HG02763 (cell line): ENCODE measurements at regions not wholly inside any gene's neighbourhood (a gene's known extent, or its start where the extent isn't known, plus 50 kb on each side); places are given as distances from the start of the nearest gene placed in this dataset.
"Not testable (repeated sequence)": the region's sequence is repeated elsewhere in the genome, so short reads cannot be mapped to it uniquely, and the experiment has no call there.

ENCODE experiments used
- ATAC-seq: cut with Tn5 transposase; IDR thresholded peaks from one replicate; pipeline ENCODE4 v1.9.1; 2021; ENCODE audit warnings: mild to moderate bottlenecking, moderate library complexity; ENCODE audit not compliant: unreplicated experiment

GRCh38 chr1:213523781-213524398 is 463.9 kb upstream of the PROX1 start:
- ATAC-seq: no peak

- no peak for ATAC-seq
Measured at GRCh38 chr1:213526306-213526705, 461.5 kb upstream of the PROX1 start.

DNA sequence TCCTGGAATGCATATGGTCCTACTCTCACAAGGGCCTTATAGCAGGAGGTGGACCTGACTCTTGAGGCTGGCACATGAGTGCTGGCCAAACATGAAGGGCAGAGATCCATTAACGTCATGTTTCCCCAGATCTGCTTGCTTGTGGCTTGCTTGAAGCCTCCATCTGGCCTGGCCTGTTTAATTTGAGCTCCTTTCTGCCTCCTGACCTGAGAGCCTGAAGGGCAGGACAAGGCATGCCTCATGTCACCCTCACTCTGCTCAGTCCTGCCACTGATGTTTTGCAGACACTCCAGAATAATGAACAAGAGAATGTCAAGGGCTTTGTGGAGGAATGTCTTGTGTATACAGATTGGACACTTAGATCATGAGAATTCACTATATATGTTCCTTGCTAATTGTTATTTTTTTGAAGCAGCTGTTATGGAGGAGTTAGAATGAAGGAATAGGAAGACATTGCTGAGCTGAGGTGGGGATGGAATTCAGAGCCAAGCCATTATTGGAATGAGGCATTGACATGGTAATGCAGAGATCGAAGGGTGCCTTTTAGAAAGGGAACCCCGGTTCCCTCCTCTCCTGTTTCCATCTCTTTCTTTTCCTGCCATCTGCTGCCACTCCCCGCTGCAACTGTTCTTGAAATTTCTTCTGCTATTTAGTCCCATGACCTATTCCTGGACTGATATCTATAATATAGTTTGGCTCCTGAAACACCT is 457.0 kb upstream of the PROX1 start:
- no peak for ATAC-seq

DNA sequence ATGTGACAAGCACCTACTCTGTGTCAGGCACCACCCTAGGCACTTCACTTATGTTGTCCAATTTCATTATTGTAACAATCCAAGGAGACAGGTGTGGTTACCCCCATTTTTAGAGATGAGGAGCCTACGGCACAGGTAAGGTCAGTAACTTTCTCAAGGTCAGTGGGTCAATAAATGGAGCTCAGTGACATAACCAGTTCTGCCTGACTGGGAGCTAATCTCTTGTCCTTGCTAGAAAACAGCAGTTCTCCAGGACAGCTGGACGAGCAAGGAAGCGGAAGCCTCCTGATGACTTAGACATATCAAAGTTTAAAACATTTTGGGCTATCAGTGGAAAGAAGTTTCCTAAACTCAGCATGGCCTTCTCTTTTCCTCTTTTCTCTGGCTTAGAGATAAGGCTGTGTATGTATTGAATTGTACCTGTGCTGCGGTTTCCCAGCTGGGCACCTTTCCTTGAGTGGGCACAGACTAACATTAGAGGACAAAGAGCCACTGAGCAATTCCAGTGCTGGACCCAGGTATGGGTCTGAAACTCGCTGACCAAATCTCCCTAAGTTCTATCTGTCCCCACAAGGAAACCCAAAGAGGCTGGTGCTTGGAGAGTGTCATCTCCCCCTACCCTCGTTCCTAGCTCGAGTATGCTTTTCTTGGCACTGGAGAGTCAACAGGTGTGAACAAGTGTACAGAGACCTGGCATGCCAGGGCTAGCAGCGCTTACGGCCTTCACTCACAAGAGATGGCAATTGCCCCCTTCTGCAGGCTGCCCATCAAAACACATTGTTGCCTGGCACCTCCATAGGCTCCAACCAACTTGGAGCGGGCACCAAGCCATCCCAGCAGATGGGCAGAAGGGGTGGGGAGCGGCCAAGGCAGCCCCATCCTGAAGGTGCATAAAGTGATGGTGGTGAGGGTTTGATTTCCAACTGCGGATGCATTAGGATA is 456.1 kb upstream of the PROX1 start:
- ATAC-seq: no peak

- no peak for ATAC-seq
Measured at GRCh38 chr1:213533125-213533524, 454.6 kb upstream of the PROX1 start.

GRCh38 chr1:213535679-213536078 is 452.1 kb upstream of the PROX1 start:
- ATAC-seq: no peak

DNA sequence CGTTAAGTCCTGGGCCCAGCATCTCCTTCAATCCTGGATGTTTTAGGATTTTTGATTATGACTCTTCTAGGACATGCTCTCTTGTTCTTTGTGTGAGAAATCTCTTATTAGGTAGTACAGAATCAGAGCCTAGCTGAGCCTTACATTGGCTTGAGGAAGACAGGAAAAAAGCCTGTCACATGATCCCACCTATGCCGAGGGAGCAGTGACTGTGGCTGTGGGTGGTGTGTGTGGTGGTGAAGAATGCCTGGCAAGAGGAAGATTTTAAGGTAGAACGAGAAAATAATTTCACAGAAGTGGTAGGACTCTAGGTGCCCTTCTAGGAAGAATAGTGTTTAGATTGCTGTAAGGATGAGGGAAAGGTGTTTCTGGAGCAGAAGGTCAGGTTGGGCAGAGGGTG is 449.5 kb upstream of the PROX1 start:
- ATAC-seq: no peak

GRCh38 chr1:213539464-213539863 is 448.3 kb upstream of the PROX1 start:
- no peak for ATAC-seq

GRCh38 chr1:213541641-213542040 is 446.1 kb upstream of the PROX1 start:
- no peak for ATAC-seq

DNA sequence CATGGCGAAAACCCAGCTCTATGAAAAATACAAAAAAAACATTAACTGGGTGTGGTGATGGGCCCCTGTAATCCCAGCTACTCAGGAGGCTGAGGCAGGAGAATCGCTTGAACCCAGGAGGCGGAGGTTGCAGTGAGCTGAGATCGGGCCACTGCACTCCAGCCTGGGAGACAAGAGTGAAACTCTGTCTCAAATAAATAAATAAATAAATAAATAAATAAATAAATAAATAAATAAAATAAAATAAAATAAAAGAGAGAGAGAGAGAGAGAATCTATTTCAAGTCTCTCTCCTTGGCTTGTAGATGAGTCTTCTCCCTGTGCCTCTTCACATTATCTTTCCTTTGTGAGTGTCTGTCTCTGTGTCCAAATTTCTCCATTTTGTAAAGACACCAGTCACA is 442.6 kb upstream of the PROX1 start:
- ATAC-seq: not testable (repeated sequence)

- no peak for ATAC-seq
Measured at GRCh38 chr1:213549982-213550381, 437.8 kb upstream of the PROX1 start.

DNA sequence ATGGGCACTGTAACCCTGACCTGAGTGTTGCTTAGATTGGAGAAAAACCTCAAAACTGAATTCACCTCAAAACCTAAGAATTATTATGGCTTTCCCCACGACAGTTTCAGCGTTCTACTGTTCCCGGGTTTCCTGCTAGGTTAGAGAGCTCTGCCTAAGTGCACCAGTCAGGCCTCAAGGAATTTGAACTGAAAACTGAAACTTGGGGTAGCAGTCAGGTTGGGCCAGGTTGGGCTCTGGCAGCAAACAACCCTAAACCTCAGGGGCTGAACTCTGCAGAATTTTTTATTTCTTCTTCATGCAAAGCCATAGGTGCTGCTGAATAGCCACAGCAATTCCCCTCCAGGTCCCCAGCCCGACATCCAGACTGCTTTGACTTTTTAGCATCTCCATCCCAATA is 437.0 kb upstream of the PROX1 start:
- no peak for ATAC-seq

- no peak for ATAC-seq
Measured at GRCh38 chr1:213552045-213552444, 435.7 kb upstream of the PROX1 start.

DNA sequence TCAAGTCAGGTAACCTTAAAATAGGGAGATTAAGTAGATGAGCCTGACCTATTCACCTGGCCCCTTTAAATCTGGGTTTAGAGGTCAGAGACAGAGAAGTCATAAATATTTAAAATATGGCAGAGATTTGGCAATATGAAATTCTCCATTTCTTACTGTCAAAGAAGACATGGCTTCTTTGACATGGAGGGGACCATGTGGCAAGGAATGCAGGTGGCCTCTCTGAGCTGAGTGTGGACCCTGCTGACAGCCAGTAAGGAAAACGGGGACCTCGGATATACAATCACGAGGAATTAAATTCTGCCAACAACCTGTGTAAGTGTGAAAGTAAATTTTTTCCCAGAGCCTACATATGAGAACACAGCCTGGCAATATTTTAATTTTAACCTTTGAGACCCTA is 427.5 kb upstream of the PROX1 start:
- ATAC-seq: no peak

DNA sequence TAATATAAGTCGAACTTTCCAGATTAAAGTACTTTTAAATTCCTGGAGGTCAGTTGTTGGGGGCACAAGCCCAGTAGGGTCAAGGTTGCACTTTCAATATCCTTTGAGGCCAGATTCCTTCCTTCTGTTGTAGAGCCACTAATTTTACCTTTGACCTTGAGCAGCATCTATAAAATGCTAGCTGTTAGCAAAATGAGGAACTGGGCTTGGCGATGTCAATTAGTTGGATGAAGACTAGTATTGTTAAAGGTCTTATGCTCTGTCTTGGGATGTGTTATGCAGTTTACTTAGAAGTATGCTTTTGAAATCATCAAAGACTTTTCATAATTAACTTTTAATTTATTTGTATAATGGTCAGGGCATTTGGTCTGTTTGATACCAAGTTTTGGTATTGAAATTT is 425.9 kb upstream of the PROX1 start:
- no peak for ATAC-seq

GRCh38 chr1:213564215-213564659 is 423.5 kb upstream of the PROX1 start:
- no peak for ATAC-seq

DNA sequence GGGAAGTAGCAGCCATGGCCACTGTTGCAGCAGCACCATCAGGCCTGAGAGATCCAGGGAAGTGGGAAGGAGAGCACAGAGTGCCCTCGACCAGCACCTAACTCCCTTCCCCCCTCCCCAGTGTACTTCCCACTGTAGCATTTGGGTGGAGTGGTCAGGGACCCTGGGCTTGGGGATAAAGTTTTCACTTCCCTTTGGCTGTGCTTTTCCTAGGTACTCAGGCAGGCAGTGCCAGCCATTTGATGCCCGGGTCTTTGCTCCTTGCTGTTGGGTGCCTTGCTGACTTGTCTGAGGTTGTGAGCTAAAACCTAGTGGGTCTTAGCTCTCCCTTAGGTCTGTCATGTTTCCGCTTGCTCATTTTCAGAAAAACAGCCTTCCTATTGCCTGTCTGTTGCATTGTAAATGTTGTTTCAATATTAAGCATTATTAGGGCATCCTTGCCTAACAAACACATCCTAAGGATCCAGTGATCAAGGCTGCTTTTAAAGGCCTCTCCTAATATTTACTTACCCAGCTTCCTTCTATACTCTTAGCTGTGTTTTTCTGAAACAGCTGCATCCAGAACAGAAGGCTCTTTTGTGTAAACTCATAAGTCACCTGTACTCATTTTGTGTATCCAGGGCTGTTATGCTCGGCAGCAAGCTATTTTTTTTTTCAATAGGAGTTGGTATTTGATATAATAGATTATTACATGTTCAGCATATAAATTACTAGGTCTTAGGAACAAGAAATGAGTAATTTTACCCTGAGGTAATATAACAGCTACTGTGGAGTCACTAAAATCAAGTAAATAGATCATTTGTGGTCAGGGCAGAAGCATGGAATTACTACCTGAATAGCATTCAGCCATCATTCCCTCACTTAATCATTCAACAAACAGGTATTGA is 418.6 kb upstream of the PROX1 start:
- ATAC-seq: no peak

- ATAC-seq: no peak
Measured at GRCh38 chr1:213569816-213570150, 418.0 kb upstream of the PROX1 start.

GRCh38 chr1:213570487-213570886 is 417.3 kb upstream of the PROX1 start:
- no peak for ATAC-seq

DNA sequence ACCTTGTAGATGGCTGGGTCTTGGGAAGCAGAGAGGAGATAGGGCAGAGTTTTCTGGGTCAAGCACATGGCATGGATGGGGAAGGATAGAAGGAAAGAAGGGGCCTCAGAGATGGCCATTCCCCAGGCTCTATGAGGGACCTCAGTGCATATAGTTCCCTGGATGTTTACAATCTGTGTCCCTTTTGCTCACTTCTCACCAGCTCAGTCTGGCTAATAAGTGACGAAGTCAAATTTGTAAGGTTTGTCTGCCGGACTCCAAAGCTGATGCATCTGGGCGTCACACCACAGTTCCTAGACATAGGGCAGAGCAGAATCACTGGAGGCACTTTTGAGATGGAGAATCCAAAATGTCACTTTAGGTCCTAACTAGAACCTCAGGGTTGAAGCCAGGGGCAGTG is 416.4 kb upstream of the PROX1 start:
- no peak for ATAC-seq

DNA sequence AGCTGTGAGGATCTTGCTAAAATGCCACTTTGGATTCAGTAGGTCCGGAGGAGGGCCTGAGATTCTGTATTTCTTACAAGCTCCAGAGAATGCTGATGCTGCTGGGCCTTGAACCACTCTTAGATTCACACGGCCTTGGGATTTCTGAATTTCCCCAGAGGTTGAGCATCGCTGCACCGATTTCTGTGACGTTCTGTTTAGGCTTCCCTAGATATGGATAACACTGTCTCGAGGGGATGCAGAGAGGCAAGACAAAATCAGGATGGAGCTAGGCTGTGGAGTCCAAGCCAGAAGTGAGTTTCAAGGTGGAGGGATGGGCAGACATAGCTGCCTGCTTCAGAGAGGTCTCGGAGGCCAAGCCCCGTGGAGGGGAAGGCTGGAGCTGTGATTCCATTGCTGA is 415.9 kb upstream of the PROX1 start:
- no peak for ATAC-seq
